ENCODE measurements at regions not wholly inside any gene's neighbourhood (a gene's known extent, or its start where the extent isn't known, plus 50 kb on each side); places are given as distances from the start of the nearest gene placed in this dataset.

DNA sequence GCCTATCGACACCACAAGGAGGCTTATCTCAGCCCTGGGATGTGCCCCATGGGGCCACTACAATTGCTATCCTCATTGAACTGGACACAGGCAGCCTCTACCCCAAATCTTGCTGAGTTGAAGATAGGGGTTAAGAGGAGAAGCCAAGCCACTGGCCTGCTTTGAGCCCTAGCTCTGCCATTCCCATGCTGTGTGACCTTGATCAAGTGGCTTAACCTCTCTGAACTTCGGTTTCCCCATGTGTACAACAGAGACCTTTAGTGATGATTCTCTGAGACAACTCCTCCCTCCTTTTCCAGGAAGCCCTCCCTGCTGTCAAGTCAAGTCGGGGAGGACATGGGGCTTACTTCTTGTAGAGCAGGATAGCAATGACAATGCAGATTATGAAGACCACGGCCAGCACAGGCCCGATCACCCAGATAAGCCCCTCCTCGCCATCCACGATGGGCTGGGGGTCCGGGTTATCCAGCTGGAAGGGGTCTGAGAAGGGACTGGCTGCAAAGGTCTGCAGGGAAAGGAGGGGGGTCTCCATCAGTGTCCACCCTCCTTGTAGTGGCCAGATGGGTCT lies 121.6 kb downstream of the PTPRS start:
- no peak for DNase-seq (ENCODE audit: low read depth in 4 of 4, low spot score in 2 of 4)

DNA sequence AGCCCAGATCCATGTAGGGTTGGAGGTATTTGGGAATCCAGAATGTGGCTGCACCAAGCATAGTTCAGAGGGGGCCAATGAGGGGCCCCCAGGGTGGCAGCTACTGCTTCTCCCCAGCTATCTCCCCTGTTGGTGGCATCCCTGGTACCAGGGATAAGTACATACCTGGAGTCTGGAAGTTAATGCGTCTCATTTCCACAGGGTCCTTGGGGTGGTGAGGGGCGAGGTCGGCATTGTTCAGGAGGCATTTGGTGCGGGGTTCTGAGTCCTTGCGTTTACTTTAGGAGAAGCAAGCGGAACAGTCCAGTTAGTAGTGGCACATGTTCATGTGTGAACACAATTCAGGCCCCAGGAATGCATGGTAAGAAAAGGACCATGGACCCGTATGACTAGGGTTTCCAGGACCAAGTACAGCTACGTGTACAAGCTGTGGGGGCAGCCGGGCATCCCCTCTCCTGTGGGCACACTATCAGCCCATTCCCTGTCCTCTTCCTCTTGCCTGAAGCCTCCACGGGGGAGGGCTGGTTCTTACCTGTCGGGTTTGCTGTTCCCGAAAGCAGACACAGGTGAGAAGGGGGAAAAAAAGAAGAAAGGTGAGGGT lies 122.3 kb downstream of the PTPRS start:
- DNase-seq (ENCODE audit: low read depth in 4 of 4, low spot score in 2 of 4): no peak

DNA sequence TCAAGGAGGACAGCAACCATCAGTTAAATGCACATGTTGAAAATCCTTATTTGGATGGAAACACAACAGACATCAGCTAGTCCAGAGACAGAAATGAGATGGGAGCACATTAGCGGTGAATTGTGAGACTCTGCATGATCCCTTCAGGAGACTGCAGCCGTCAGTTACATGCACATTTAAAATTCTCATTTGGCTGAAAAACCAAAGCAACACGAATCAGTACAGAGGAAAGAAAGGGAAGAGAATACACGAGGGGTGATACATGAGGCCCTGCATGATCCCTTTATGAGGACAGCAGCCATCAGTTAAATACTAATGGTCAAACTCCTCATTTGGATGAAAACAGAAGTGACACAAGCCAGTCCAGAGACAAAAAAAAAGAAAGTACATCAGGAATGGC lies 123.4 kb downstream of the PTPRS start:
- DNase-seq (ENCODE audit: low read depth in 4 of 4, low spot score in 2 of 4): no peak

DNA sequence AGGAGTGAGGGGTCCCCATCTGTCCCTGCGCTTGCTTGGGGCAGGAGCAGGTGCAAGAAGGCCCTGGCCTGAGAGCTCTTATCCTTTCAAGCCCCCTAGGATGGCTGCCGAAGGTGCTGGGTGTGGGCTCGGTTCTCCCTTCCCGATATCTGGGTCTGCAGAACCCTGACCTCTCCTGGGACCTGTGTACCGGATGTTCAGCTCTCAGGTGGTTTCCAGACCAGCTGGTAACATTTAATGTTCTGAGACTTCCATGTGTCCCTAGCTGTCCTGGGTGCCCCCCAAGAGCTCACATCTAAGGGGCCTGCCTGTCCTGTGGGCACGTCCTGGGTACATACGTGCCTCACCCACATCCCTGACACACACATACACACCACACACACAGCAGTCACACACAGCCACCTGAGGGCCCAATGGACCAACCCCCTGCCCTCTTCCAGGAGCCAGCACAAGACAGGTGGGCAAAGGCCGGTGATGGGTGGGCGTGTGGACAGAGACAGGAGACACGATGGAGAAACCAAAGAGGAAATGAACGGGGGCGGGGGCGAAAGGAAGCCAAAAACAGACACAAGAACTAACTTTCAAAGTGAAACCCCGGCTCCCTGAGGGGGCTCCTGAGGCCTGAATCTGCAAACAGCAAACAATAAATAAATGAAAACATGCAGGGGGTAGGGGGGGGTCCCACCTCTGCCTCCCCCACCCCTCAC lies 124.3 kb downstream of the PTPRS start:
- DNase-seq (ENCODE audit: low read depth in 4 of 4, low spot score in 2 of 4): no peak

DNA sequence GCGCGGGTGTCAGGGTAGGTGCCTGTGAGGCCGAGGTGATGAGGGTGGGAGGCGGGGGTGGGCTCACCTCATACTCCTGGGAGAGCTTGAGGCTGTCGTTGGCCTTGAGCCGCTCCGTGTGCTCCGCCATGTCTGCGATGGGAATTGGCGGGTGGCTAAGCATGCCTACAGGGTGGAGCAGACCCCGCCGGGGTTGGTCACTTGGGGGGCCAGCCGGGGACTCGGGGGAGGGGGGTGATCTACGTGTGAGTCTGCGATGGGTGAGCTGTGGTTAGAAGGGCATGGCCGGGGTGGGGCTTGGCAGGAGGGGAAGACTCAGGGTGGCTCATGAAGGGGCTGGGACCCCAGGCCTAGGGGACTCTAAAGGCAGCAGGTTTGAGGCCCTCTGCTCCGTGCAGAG lies 125.2 kb downstream of the PTPRS start:
- no peak for DNase-seq (ENCODE audit: low read depth in 4 of 4, low spot score in 2 of 4)

DNA sequence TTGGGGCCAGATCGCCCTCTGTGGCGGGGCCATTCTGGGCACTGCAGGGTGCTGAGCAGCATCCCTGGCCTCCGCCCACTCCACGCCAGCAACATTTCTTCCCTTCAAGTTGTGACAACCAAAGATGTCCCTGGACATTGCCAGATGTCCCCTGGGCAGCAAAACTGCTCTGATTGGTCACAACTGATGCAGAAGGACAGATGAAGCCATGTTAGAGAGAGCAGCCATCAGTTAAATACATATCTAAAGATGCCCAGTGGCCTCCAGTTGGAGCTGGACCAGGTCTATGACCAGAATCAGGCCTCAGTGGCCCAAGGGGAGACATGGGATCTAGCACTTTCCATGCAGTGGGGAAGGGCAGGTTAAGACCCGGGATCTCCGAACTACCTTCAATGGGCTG lies 125.7 kb downstream of the PTPRS start:
- DNase-seq (ENCODE audit: low read depth in 4 of 4, low spot score in 2 of 4): no peak

DNA sequence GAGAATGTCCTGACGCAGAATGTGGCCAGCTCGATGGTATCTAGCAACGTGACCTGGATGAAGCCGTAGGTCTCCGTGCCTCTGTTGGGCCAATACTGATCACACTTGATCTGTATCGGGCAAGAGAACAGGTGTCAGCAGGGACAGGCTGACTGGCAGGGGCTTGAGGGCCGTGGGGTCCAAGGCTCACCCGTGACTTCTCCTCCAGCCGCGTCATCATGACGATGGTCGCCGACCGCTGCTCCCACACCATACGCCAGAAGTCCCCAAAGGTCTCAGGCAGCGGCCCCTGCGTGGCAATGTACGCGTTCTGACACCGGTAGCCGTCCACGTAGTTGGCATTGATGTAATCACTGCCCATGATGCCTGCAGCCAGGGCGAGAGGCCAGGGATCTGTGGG lies 126.2 kb downstream of the PTPRS start:
- DNase-seq (ENCODE audit: low read depth in 4 of 4, low spot score in 2 of 4): no peak

DNA sequence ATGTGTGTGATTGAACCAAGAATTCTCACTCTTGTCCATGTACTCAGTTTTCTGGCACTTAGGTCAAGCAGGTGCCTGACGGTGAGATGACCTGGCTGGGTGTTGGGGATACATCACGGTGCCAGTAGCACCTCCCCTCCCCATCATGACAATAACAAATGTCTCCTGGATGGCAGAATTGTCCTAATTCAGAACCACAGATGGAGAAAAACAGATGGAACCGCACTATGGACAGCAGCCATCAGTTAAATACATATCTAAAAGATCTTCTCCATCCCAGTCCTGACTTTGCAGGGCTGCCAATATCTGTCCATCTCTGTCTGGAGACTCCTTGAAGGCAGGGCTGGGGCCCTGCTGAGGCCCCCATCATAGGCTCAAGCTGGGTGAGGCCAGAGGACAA lies 126.9 kb downstream of the PTPRS start:
- no peak for DNase-seq (ENCODE audit: low read depth in 4 of 4, low spot score in 2 of 4)

DNA sequence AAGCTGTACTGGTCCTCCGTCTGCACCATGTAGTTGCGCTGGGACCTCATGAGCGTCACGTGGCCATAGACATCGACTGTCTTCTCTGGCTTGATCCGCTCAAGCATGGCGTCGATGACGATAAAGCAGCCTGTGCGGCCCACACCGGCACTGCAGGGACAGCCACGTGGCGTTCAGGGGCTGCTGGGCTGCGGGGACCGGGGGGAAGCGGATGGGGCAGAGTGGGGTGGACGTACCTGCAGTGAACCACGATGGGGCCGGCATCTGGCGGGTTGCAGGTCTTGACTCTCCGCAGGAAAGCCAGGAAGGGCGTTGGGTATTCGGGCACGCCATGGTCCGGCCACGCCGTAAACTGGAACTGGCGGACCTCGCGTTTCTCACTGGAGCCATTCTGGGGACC lies 128.5 kb downstream of the PTPRS start:
- no peak for DNase-seq (ENCODE audit: low read depth in 4 of 4, low spot score in 2 of 4)

DNA sequence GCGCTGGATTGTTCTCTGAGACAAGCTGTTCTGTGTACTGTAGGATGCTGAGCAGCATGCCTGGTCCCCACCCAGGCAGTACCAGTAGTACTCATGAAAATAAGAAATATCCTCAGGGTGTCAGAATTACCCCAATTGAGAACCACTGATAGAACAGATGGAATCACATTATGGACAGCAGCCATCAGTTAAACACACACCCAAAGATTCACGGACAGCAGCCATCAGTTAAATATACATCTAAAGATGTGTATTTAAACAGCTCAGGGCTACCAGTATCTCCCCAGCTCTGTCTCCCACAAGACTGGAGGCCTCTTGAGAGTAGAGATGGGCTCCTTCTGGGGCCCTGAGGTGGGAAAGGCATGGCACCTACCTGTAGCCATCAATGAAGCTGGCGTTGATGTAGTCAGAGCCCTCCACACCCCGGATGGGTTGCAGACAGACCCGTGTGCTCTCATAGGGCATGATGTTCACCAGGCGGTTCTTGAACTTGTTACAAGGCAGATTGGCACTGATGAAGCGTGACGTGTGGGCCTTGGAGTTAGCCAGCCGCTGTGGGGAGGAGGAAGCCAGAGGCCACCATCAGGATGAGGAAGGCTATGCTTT lies 129.3 kb downstream of the PTPRS start:
- no peak for DNase-seq (ENCODE audit: low read depth in 4 of 4, low spot score in 2 of 4)

DNA sequence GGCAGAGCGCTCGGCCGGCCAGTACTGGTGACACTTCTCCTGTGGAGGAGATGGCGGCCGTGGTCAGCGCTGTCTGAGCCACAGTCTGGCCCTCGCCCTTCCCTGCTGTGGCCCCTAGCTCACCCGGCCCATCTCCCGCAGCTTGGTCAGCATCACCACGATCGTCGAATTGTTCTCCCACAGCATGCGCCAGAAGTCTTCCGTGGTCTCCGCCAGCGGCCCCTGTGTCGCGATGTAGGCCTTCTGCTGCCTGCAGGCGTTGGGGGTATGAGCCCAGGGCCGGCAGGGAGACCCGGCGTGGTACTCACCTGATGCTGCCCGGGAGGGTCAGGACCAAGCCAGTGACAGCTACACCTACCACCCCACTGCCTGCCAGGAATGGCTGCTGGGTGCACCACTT lies 130.1 kb downstream of the PTPRS start:
- no peak for DNase-seq (ENCODE audit: low read depth in 4 of 4, low spot score in 2 of 4)

DNA sequence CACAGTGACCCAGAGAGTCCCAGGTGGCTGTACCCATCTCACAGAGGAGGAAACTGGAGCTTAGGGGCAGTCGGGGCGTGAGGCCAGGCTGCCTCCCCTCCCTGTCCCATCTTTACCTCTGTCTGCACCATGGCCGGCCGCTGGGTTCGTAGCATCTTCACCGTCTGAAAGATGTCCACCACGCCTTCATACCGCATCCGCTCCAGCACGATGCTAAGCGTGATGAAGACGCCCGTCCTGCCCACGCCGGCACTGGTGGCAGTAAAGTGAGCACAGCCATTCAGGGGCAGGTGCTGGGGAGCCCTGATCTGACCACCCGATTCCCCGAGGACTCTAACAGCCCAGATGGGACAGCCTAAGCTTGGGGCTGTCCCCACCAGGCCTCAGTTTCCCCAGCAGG lies 132.8 kb downstream of the PTPRS start:
- no peak for DNase-seq (ENCODE audit: low read depth in 4 of 4, low spot score in 2 of 4)

DNA sequence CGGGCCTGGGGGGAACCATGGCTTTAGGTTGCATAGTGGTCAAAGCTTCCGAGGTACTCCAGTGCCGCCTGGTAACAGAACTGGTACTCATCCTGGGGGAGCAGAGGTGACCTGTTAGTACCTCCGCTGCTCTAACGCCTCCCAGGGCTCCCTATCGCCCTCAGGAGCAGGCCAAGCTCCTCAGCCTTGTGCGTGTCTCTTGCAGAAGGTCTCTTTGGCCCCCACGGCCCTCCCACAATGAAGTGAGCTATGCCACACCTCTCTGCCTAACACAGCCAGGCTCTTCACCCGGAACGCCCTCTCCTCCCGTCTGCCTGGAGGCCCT lies 133.9 kb downstream of the PTPRS start:
- DNase-seq (ENCODE audit: low read depth in 4 of 4, low spot score in 2 of 4): no peak

DNA sequence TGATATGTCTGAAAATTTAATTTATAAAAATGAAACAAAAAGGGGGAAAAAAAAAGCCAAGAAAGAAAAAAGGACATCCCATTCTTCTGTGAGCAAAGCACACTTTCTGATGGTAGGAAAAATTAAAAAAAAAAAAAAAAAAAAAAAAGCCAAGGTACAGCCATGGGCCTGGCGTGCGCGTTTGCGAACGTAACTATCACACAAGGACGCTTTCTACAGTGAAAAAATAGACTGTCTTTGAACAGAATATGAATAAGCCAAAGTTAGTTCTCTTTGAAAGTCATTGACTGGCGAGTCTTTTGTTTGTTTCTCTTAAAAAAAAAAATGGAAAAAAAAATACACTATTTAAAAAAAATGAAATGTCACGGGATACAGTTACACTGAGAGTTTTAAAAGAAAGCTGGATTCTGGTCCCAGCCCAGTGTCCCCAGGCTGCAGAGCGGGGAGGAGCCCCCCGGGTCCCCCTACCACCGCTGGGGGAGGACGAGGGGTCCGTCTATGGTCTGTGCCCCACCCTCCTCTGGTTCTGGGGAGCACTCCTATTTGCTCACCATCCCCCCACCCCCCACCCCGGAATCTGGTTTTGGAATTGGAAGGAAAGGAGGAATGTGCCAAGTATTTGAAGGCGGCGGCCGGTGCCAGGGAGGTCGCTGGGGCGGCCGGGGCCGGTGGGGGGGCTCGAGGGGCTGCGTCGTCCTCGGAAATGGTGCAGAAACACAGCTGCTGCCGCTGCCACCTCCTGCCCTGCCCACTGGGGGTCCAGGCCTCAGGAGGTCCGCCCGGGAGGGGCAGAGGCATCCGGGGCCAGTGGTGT lies 134.5 kb downstream of the PTPRS start:
- no peak for DNase-seq (ENCODE audit: low read depth in 4 of 4, low spot score in 2 of 4)

DNA sequence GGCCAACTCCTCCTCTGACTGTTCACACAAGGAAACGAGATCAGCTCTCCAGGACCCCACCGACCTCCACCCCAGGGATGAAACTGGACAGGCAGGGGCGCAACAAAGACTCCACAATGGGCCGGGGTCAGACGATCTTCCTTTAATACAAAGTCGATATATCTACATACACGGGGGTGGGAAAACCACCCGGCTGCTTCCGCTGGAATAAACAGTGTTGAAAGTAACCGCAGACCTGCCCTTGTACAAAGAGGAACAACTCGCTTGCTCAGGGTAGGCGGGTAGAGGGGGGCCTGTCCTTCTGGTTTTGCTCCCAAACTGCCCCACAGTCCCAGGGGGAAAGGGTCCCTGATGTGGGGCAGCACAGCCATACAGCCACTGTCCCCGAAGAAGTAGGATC lies 135.2 kb downstream of the PTPRS start:
- no peak for DNase-seq (ENCODE audit: low read depth in 4 of 4, low spot score in 2 of 4)

DNA sequence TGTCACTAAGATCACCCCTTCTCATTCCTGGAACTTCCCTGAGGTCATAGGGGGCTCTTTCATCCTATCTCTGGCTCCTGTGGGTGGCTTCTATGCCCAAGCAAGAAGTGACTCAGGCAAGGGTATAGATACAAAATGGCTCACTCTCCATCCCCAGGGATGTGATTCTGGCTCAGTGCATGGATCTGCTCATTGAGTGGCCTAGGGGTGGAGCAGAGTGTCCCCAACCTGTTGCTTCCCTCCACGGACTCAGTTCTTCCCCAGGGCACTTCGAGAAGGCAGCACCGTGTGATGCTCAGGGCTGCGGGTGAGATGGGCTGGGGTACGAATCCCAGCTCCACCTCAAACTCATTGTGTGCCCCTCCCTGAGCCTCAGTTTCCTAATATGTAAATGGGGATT lies 136.4 kb downstream of the PTPRS start:
- no peak for DNase-seq (ENCODE audit: low read depth in 4 of 4, low spot score in 2 of 4)

All from left renal cortex interstitium (tissue), 4 donors.